IPS-18c (cell line): ENCODE measurements at regions not wholly inside any gene's neighbourhood (a gene's known extent, or its start where the extent isn't known, plus 50 kb on each side); places are given as distances from the start of the nearest gene placed in this dataset.

Experiments
- H3K4me3 ChIP-seq: 2 replicates; pipeline ENCODE4 v1.7.0; 2013; ENCODE audit warnings: low read depth, mild to moderate bottlenecking, low read length, moderate library complexity; ENCODE audit not compliant: insufficient read depth
- H3K9me3 ChIP-seq: one replicate; pipeline ENCODE4 v1.6.1; 2013; ENCODE audit warnings: mild to moderate bottlenecking, low read length, moderate library complexity; ENCODE audit not compliant: control insufficient read depth, insufficient read depth

- Histone ChIP-seq H3K9me3 (no peaks in the 10 kb centered on the region), H3K4me3 (no peak overlapping the region)
Observed at GRCh38 chr12:28961948-28962384, 187.1 kb upstream of the FAR2 start.

- no peak overlapping the region for H3K4me3 ChIP-seq
Observed at GRCh38 chr12:28963554-28963953, 185.5 kb upstream of the FAR2 start.

GRCh38 chr12:28966046-28966780, 182.9 kb upstream of the FAR2 start:
- H3K9me3 ChIP-seq = no peaks in the 10 kb centered on the region
- no peak overlapping the region for H3K4me3 ChIP-seq

More at GRCh38 chr12:28963554-28963953, 185.5 kb upstream of the FAR2 start:
- no peaks in the 10 kb centered on the region for H3K9me3 ChIP-seq

GRCh38 chr12:28967426-28967825, 181.7 kb upstream of the FAR2 start:
- Histone ChIP-seq H3K9me3 (no peaks in the 10 kb centered on the region), H3K4me3 (no peak overlapping the region)

GRCh38 chr12:28973491-28973890, 175.6 kb upstream of the FAR2 start:
- Histone ChIP-seq H3K4me3 (no peak overlapping the region), H3K9me3 (no peaks in the 10 kb centered on the region)

GRCh38 chr12:28974166-28974565, 174.9 kb upstream of the FAR2 start:
- Histone ChIP-seq H3K4me3 (no peak overlapping the region), H3K9me3 (no peaks in the 10 kb centered on the region)

GRCh38 chr12:28974883-28975282, 174.2 kb upstream of the FAR2 start:
- no peak overlapping the region for H3K4me3 ChIP-seq
- H3K9me3 ChIP-seq = no peaks in the 10 kb centered on the region

- Histone ChIP-seq H3K9me3 (no peaks in the 10 kb centered on the region), H3K4me3 (no peak overlapping the region)
Observed at GRCh38 chr12:28975564-28976340, 173.3 kb upstream of the FAR2 start.

- H3K4me3 ChIP-seq = no peak overlapping the region
- H3K9me3 ChIP-seq = no peaks in the 10 kb centered on the region
Observed at GRCh38 chr12:28980436-28980835, 168.6 kb upstream of the FAR2 start.

GRCh38 chr12:28987538-28988324, 161.3 kb upstream of the FAR2 start:
- H3K9me3 ChIP-seq = no peaks in the 10 kb centered on the region
- no peak overlapping the region for H3K4me3 ChIP-seq

GRCh38 chr12:28988325-28988704, 160.8 kb upstream of the FAR2 start:
- H3K9me3 ChIP-seq = no peaks in the 10 kb centered on the region

GRCh38 chr12:28991626-28992025, 157.5 kb upstream of the FAR2 start:
- H3K9me3 ChIP-seq = no peaks in the 10 kb centered on the region
- no peak overlapping the region for H3K4me3 ChIP-seq

More at GRCh38 chr12:28988325-28988704, 160.8 kb upstream of the FAR2 start:
- no peak overlapping the region for H3K4me3 ChIP-seq

GRCh38 chr12:28993720-28994119, 155.4 kb upstream of the FAR2 start:
- H3K4me3 ChIP-seq = no peak overlapping the region
- H3K9me3 ChIP-seq = no peaks in the 10 kb centered on the region

- no peaks in the 10 kb centered on the region for H3K9me3 ChIP-seq
- H3K4me3 ChIP-seq = no peak overlapping the region
Observed at GRCh38 chr12:28994179-28994715, 154.8 kb upstream of the FAR2 start.

GRCh38 chr12:28996688-28997087, 152.4 kb upstream of the FAR2 start:
- Histone ChIP-seq H3K9me3 (no peaks in the 10 kb centered on the region), H3K4me3 (no peak overlapping the region)

GRCh38 chr12:28998662-28999120, 150.4 kb upstream of the FAR2 start:
- H3K4me3 ChIP-seq = no peak overlapping the region
- H3K9me3 ChIP-seq = no peaks in the 10 kb centered on the region
